ENCODE measurements at regions not wholly inside any gene's neighbourhood (a gene's known extent, or its start where the extent isn't known, plus 50 kb on each side); places are given as distances from the start of the nearest gene placed in this dataset.

GRCh38 chr4:123191728-123192127, 204.9 kb upstream of the SPRY1 start:
- H3K4me3 ChIP-seq (replicated peaks; ENCODE audit: low read depth, low read length), result no peak overlapping the region
- no peak for DNase-seq (ENCODE audit: extremely low read depth, low read depth)
- TF ChIP-seq CTCF (IDR thresholded peaks at IDR 0.05; ENCODE audit: low read depth, low read length, missing control alignments), result no peak

- no peak overlapping the region for H3K4me3 ChIP-seq (replicated peaks; ENCODE audit: low read depth, low read length)
- no peak for TF ChIP-seq CTCF (IDR thresholded peaks at IDR 0.05; ENCODE audit: low read depth, low read length, missing control alignments)
- no peak for DNase-seq (ENCODE audit: extremely low read depth, low read depth)
Measured at GRCh38 chr4:123193802-123194367, 202.7 kb upstream of the SPRY1 start.

- TF ChIP-seq CTCF (IDR thresholded peaks at IDR 0.05; ENCODE audit: low read depth, low read length, missing control alignments), result no peak
- no peak overlapping the region for H3K4me3 ChIP-seq (replicated peaks; ENCODE audit: low read depth, low read length)
- DNase-seq (ENCODE audit: extremely low read depth, low read depth), result no peak
Measured at GRCh38 chr4:123198706-123199105, 197.9 kb upstream of the SPRY1 start.

- no peak for TF ChIP-seq CTCF (IDR thresholded peaks at IDR 0.05; ENCODE audit: low read depth, low read length, missing control alignments)
- DNase-seq (ENCODE audit: extremely low read depth, low read depth), result no peak
- H3K4me3 ChIP-seq (replicated peaks; ENCODE audit: low read depth, low read length), result no peak overlapping the region
Measured at GRCh38 chr4:123200051-123200940, 196.3 kb upstream of the SPRY1 start.

- no peak overlapping the region for H3K4me3 ChIP-seq (replicated peaks; ENCODE audit: low read depth, low read length)
- no peak for TF ChIP-seq CTCF (IDR thresholded peaks at IDR 0.05; ENCODE audit: low read depth, low read length, missing control alignments)
- DNase-seq (ENCODE audit: extremely low read depth, low read depth), result no peak
Measured at GRCh38 chr4:123204737-123205136, 191.9 kb upstream of the SPRY1 start.

GRCh38 chr4:123206016-123206415, 190.6 kb upstream of the SPRY1 start:
- no peak for DNase-seq (ENCODE audit: extremely low read depth, low read depth)
- H3K4me3 ChIP-seq (replicated peaks; ENCODE audit: low read depth, low read length), result no peak overlapping the region
- no peak for TF ChIP-seq CTCF (IDR thresholded peaks at IDR 0.05; ENCODE audit: low read depth, low read length, missing control alignments)

Data from HFF-Myc (cell line).